ENCODE measurements at regions not wholly inside any gene's neighbourhood (a gene's known extent, or its start where the extent isn't known, plus 50 kb on each side); places are given as distances from the start of the nearest gene placed in this dataset.
"Not testable (repeated sequence)": the region's sequence is repeated elsewhere in the genome, so short reads cannot be mapped to it uniquely, and the experiment has no call there.

DNA sequence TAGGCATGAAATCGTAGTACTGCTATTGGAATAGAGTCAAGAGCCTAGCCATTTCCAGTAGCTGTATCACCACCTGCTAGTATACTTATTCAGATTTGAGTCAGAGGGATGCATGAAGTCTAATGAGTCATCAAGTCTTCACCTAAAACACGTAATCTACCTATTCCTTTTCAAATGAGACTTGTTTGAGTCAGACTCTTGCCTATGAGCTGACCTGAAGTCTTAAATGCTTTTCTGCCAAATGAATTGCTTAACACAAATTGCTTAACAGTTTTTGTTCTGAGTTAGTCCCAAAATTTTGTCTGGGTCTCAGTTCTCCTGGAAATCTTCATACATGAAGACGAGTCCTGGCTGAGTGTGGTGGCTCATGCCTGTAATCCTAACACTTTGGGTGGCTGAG is 165.2 kb downstream of the GNAT3 start:
- DNase-seq, result peak; percentile 25

DNA sequence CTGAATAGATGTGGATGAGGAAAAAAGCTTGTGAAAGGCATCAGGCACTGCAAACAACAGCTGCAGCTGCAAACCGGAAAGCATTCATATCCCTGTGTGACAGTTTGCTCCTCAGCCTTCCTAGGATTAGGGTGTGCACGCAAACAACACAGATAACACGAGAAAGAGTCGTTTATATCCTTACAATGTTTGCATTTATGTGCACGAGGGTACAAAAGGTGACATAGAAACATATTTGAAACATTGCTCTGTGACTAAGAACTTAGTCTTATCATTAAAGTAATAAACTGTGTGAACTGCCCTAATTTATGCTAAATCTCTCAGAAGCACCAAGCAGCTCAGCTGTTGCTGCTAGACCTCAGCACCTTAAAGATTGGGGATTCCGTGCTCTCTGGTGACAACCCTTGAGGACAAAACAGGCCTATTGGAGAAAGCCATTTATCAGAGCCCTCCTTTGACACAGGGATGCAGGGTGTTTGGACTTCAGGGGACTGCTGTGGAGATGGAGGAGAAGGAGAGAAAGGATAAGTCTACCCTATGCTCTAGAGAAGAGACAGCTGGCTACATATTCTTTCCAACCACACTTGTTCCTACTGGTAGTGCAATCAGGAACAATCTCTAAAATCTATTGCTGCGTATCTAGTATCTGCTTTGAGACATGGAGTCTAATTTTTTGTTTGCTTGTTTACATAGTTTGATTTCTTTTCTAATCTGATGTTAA is 176.2 kb downstream of the GNAT3 start:
- DNase-seq, result no peak

DNA sequence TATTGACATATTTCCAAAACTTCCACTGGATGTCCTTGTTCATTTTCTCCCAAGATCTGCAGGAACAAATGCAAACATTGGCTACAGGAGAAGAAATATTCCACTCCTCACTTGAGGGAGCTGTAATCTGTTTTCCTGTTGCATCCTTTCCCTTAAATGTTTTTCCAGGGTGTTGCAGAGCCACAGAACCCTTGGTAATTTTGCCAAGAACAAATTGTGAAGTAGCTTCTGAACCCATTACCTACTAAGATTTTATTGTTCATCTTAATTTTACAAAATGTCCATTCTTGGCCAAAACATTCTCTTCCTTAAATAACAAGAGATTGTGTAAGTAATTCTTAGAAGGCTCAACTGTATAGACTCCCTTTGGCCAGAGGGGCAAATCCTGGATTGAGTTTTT is 177.0 kb downstream of the GNAT3 start:
- DNase-seq, result no peak

DNA sequence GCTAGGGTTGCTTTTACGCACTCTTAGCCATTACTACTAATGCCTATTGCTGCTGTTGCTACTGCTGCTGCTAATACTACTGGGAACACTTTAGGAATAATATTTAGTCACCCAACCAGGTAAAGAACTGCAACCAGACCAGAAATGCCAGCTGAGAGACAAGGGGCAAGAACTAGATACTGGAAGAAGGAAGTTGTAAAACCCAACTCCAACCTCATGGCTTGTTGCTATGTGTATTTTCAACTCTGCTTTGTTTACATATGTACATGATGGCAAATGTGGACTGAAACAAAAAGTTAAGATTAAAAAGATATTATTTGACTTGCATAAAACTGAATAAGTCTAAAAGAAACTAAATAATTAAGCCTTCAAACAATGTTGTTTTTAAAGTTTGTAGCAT is 177.7 kb downstream of the GNAT3 start:
- DNase-seq, result no peak

DNA sequence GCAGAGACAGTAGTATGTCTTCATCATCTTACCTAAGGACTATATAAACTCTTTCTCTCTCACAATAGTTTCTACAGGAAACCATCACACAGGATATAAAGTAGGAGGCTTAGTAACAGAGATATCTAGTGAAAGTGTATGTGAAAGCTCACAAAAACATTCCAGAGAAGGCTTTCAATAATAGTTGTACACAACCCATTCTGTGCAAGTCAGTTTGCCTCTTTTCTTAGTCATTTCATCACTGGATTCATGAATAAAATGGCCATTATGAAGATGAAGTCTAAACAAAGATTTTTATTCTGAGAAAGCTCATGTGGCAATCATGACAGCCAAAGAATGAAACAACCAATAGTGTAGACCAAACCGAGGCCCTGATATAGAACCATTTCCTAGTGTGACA is 178.8 kb downstream of the GNAT3 start:
- DNase-seq, result no peak

DNA sequence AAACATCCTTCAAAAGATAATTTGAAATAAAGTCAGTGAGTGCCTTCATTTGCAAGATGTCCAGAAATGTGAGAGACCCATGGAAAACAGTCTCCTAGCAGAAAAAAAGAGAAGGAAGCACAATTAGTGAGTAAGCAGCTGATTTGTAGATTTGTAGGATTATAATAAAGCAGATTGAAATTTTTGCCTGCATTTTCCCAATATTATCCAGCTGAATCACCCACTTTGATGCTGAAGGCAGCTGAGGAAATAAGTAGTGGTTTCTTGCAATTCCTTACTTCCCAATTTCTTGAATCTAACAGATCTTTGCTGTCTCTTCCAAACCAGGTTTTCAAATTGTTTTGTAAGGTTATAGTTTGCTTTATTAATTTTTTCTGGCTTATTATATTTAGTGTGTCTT is 181.4 kb downstream of the GNAT3 start:
- no peak for DNase-seq

DNA sequence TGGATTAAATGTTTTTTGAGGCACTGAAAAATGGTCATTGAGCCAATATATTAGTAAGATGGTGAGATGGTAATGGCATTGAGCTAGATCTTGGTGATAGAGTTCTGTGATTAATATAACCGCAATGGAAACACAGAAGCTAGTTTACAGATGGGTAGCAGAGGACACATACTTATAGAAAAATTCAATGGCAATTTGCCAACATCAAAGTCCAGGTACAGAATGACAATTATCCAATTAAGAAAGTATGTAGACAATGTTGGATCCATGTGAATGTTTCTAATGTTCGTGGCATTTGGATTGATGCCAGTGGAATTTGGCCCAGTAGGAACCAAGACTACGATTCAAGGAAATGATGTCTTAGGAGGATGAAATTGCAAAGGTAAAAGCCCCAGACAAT is 187.8 kb downstream of the GNAT3 start:
- DNase-seq, result peak; percentile 92

DNA sequence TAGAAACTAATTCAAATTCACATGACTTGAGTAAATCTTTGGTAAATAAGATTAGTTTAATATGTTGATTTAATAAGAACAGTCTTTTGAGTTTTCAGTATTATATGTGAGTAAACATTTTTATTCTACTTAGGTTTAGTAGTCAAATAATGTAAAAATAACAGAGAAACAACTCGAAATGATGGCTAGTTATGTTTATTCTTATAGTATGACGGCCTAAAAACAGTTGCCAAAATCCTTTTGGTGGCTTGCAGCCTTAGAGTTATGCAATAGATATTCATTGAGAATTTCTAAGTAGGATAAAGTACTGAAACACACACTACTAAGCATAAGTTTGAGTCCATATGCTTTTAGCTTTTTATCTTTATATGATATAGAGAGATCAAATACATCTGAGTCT is 184.8 kb downstream of the GNAI1 start:
- DNase-seq, result no peak

DNA sequence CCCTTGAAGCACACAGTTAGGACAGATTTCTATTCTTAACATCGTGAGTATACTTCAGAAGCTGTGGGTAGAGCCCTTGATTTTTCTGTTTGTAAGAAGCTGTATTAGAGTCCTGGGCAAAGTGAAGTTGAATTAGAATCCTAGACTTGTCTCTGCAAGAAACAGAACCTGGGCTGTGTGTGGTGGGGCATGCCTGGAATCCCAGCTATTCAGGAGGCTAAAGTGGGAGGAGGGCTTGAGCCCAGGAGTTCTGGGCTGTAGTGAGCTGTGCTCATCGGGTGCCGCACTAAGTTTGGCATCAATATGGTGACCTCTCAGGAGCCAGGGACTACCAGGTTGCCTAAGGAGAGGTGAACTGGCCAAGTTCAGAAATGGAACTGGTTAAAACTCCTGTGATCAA is 183.4 kb downstream of the GNAI1 start:
- no peak for DNase-seq

DNA sequence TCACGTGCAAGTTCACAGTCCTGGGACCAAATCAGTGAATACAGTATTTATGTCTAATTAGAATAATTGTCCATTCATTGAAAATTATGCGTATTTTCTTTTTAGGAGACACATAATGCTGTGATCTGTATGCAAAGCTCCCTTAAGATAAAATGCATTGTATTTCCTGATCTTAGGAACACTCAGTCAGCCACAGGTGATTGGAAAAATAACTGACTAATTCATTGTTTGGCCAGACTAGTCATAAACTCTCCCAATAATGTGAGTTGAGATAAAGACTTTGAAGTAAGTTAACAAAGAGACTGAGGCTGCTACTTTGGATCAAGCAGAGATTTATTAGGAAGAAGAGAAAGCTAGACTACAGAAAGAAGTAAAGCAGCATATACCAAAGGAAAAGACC is 182.2 kb downstream of the GNAI1 start:
- DNase-seq, result no peak

DNA sequence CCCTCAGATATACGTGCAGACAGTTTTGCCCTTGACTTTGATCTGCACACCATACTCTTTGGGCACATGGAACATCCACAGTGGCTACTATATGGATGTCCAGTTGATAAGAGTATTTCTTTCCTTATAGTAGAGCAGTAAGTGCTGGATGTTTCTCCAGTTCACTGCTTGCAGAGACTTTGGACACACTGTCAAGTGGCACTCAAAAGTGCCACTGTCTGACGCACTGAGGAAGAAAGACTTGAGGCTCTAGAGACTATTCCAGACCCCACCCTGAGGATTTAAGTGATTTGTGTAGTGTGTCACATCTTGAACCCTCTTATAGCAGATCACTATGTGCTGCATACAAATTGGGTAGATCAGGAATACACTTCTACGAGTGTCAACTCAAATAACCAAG is 179.1 kb downstream of the GNAI1 start:
- DNase-seq, result no peak

DNA sequence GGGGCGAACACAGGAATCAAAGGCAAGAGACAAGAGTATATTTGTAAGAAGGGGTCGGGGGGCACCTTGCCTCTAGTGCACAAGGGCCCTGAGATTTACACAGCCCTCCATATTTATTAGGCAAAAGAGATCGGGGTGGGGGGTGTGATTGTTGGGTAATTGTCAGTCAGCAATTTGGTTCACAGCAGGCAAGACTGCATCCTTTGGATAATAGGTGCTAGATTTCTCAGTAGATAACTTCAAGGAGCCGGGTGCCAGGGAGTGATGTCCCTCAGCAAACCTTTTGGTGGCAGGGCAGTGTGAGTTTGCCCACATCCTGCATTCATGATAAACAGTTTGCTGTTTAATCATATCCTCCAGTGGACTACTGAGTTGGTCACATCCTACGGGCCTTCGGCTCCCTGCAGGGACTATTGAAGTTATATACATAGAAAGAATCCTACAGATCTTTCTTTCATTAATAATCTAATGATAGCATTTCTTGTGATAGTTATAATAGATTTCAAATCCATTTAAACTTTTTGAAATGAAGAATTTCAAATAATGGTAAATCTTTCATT is 178.5 kb downstream of the GNAI1 start:
- DNase-seq, result no peak

DNA sequence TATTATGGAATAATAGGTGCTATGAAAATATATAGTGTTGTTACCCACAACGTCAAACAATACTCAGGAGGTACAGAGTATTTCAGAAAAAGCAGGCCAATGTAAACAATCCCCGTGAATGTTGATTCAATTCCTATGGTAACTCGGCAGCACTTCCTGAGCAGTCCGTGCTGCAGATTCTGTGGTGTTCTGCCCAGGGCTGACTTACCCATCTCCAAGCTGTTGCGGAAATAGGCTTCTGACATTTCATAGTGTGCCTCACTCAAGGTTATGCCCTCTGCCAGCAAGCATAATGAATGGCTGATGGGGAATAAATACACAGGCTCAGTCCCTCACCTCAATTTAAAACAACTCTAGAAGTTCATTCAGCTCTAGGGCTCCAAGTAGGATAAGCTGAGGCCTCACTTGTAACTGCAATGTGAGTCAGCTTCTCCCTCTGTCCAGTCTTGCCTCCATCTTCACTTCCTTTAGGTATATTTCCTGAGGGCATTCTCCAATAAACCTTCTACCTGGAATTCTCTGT is 177.6 kb downstream of the GNAI1 start:
- peak; percentile 27 for DNase-seq

DNA sequence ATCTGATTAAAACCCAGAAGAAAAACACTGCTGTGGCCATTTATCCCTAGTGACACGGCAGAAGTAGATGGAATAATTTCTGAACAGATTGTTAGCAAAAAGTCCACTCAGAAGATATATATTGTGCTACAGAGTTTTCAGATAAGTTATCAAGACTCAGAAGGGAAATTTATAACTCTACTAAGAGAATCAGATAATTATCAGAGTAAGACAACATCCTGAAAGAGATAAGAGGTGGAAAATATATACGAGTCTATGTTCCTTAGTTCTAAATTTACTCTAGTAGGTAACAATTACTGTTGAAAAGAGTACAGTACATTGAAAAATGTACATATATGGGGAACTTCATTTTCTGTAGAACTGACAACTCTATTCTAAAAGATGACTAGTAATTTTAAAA is 176.7 kb downstream of the GNAI1 start:
- no peak for DNase-seq

DNA sequence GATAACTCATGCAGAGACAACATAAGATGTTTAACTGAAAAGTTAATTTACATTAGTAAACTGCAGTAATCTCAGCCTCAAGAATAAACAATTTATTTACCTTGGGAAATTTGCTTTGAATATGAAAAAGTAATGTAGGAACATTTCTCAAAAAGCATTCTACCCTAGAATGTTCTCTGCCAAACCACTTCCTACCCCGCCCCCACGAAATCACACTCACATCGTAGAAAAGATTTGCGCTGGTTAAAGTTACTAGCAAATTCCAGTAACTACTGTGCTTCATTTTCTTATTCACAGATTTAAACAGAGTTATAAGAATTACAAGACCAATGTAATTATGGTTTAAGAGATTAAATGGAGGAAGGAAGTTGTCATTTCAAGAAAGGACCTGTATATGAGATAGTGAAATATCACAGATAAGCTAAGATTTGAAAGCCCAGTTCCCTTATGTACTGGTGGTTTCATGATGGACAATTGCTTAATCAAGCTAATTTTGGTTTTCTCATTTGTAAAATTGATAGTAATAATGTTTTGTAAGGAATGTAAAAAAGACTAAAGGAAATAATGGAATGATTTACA is 175.4 kb downstream of the GNAI1 start:
- DNase-seq, result no peak

DNA sequence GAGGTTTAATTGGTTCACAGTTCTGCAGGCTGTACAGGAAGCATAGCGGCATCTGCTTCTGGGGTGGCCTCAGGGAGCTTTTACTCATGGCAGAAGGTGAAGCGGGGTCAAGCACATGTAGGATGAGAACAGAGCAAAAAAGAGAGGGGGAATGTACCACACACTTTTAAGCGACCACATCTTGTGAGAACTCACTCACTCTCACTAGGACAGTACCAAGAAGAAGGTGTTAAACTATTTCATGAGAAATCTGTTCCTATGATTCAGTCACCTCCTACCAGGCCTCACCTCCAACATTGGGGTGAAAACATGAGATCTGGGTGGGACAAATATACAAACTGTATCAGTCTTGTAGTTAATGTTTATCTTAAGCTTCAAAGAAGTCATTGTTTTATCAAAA is 174.7 kb downstream of the GNAI1 start:
- no peak for DNase-seq

DNA sequence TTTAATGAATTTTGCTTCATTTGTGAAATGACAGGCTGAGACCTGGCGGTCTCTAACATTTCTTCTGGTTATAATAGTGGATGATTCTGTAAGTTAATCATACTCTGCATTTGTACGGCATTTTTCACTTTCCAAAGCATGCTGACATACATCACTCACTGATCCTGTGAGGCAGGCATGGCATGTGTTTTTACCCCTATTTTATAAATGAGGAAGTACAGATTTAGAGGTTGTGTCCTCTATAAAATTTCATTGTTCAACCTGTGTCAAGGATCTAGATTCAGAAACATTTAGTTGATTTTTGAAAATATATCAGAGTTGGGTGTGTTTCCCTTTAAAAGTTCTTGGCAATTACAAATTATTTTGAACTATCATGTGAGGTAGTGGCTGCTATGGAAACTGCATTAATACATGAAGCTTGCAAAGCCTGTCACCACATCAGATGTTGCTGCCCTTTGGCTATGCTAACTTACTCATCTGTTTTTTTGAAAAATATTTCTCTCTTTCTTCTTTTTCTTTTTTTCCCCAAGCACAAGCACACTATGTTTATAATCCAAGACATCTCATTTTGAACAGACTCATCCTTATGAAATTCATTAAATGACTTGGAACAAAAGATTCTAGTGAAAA is 172.7 kb downstream of the GNAI1 start:
- DNase-seq, result peak; percentile 14

DNA sequence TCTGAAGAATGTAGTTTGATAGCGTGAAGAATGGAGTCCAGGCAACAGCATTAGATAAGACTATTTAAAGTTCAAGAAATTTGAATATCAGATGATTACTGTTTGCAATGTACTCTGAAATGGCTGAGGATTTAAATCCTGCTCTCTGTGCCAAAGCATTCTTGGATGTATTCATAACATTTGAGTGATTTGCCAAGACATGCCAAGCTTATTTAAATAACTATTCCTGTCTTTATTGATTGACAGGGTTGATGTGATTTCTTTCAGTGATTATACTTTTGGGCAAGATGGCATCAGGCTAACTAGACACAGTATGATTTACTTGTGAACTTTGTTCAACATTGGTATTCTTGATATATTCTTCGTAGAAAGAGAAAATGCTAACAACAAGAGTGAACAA is 168.7 kb downstream of the GNAI1 start:
- no peak for DNase-seq

DNA sequence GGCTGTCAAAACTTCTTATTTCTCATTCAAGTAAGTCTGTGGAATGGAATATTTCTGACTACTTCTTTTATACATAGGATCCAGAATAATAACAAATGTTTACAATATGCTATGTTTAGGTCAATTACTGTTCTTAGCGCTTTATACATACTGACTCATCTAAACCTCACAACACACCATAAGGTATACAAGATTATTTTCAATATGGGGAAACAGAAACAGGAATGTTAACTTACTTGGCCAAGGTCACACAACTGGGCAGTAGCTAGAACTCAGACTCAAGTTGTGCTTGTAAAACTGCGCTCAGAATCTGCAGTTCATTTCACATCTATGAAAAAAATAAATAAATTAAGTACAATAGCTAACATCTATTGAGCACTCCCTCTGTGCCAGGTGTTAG is 168.0 kb downstream of the GNAI1 start:
- DNase-seq, result no peak

DNA sequence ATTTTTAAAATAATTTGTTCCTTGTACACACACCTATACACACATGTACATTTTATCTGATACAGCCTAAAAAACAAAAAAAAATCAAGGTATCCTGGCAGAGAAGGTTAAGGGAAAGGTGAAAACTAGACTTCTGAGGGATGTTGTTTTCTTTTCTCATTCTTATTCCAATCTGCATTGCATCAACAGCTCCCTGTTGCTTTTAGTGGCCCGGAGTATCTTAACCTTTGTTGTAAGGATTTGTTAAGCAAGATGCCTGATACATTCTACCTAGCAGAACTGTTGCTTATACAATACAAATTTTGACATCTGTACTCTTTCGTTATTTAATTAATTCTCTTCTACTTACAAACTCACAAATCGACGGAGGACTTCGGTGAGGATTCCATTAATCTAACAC is 167.4 kb downstream of the GNAI1 start:
- no peak for DNase-seq

DNA sequence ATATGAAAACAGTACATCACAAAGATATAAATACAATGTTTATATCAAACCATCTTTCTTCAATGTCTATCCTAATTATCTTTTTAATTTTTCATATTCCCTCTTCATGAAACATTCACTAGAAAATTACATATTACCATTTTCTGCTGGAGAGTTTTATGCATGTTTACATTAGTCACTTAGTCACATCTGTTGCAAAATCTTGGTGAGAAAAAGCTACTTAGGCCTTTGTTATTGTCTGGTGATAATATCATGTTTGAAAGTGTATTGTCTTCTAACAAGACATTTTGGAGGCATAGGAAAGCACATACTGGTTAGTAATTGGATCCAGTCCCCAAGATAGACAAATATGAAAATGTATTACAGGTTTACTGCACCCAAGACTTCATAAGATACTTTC is 163.6 kb downstream of the GNAI1 start:
- no peak for DNase-seq

DNA sequence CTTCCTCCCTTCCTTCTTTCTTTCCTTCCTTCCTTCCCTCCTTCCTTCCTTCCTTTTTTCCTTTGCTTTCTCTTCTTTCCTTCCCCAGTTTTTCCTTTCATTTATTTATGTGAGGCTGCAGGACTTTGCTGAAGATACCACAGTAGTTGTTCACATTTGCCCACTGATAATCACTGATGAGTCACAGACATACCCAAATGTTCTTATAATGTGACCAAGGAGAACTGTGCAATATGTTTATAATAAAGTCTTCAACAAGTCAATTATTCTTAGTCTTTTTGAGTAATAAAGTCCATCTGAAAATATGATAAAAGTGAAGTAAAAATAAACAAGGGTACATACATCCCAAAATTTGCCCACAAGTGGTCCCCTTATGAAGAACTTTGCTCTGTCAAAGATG is 159.7 kb downstream of the GNAI1 start:
- no peak for DNase-seq

DNA sequence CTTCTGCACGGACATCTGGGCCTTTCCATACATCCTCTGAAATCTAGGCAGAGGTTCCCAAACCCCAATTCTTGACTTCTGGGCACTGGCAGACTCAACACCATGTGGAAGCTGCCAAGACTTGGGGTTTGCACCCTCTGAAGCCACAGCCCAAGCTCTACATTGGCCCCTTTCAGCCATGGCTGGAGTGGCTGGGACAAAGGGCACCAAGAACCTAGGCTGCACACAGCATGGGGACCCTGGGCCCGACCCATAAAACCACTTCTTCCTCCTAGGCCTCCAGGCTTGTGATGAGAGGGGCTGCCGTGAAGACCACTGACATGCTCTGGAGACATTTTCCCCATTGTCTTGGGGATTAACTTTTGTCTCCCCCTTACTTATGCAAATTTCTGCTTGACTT is 158.0 kb downstream of the GNAI1 start:
- DNase-seq, result not testable (repeated sequence)

All from kidney glomerular epithelial cell (primary cell).